ENCODE measurements at regions not wholly inside any gene's neighbourhood (a gene's known extent, or its start where the extent isn't known, plus 50 kb on each side); places are given as distances from the start of the nearest gene placed in this dataset.

GRCh38 chr10:130471486-130471885 lies 335.3 kb downstream of the GLRX3 start:
- no peak for DNase-seq

GRCh38 chr10:130472236-130472635 lies 336.0 kb downstream of the GLRX3 start:
- no peak for DNase-seq

DNA sequence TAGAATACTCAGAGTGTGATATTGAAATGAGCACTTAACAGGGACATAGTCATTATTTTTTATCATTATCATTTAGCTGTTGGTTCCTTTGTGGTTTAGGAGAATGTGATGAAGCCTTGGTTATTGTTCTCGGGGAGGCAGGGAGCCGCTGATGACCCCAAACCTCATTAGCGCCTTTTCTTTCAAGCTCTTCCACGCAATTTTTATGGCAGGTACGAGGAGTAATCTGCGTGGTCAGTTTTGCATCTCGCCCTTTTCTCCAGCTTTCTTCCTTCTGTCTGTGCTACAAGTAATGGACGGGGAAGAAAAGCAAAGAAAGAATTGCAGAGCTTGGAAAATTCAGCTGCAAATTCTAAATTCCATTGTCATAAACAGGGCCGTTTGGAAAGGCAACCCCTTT lies 338.4 kb downstream of the GLRX3 start:
- DNase-seq = no peak

GRCh38 chr10:130477360-130477759 lies 341.2 kb downstream of the GLRX3 start:
- DNase-seq = no peak

GRCh38 chr10:130479146-130479545 lies 343.0 kb downstream of the GLRX3 start:
- DNase-seq = no peak

DNA sequence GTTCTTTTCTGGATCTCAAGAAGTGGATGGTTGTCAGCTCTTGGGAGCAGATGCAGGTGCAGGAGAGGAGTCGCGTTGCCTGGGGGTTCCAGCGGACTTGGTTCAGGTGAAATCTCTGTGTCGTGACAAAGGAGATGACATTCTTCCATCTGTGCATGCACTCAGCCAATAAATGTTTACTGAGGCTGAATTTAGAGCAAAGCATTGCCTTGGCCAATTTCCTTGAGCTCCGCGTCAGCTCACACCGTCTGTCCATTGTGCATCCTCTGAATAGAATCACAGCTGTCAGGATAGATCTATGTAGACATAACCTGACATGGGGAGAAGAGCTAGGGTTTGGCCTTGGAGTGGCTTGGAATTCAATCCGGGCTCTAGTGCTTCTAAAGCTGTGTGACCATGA lies 343.7 kb downstream of the GLRX3 start:
- DNase-seq = no peak

DNA sequence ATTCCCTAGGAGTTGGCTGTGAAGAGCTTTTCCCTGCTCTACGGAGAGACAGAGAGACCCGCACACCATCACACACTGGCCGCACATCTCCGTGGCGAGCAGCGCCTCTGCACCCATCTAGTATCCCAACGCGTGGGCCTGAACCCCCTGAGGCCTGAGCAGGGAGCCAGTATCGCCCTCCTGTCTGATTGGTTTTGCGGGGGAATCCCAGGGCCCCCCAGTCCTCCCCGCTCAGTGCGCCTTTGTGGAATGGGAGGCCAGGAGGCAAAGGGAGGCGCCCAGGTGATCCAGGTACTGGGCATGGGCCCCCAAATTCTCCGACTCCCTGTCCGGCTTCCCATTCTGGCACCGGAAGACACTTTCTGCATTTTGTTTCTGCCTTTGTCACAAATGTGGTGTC lies 344.3 kb downstream of the GLRX3 start:
- no peak for DNase-seq

- no peak for DNase-seq
Measured at GRCh38 chr10:130481076-130481930, 345.1 kb downstream of the GLRX3 start.

- no peak for DNase-seq
Measured at GRCh38 chr10:130481936-130482335, 345.7 kb downstream of the GLRX3 start.

DNA sequence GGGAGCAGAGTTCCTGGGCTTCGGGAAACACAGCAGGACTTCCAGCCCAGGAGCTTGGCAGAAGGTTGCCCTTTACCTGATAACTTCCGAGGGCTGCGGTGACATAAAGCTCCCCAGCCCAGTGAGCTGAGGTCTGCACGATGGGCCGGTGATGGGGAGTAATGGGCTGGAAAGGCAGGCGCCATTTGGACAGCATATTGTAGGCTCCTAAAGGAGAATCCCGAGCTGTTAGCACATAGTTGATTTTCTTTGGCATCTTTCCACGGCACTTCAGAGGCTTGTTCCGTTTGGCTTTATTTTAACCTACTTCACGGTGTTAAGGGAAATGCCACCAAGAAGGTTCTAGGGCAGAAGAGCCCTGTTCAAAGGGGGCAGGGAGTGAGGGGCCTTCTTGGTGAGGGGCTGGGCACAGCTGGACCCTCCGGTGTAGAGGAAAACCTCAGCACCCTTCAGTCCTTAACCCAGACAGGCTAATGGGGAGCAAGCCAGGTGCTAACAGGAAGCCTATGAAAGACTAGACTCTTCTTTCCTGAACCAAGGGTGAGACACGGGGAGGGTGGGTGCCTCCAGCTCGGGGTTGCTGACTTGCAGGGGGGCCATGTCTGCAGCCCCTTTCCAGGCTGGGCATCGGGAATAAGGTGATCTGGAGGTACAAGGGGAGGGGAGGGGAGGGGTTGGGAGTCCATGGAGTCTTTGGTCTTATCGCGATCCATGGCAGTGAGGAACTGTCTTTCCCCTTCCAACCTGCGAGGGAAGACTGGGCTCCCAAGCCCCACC lies 347.7 kb downstream of the GLRX3 start:
- no peak for DNase-seq

GRCh38 chr10:130484468-130485180 lies 348.4 kb downstream of the GLRX3 start:
- no peak for DNase-seq

DNA sequence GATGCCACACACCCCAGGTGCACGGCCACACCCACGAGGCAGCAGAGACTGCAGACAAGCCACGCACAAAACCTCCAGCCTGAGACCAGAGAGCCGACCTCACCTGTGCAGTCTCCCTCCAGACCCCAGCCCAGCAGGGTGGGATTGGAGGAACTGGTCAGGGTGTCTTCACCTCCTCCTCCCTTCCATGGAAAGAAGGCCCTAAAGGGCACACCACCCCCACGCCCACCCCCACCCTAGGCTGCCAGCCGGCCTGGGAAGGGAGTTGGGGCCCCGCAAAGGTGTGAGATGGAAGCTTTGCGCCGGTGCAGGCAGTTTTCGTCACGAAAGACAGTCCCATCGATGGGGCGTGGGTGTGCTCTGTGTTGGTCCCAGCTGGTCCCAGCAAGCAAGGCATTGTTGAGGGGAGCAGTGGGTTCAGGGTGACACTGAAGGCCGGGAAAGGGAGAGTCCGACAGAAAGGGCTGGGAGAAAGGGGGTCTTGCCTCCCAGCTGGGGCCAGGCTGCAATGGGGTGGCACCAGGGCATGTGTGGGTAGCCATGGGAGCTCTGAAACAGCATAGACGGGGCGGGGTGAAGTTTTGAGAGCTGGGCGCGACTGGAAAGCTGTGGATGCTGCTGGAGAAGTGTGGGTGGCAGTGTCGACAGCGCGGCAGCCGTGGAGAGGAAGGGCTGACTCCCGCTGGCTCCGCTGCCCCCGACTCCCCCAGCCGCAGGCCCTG lies 349.2 kb downstream of the GLRX3 start:
- no peak for DNase-seq

- DNase-seq = no peak
Measured at GRCh38 chr10:130485958-130486895, 350.0 kb downstream of the GLRX3 start.

DNA sequence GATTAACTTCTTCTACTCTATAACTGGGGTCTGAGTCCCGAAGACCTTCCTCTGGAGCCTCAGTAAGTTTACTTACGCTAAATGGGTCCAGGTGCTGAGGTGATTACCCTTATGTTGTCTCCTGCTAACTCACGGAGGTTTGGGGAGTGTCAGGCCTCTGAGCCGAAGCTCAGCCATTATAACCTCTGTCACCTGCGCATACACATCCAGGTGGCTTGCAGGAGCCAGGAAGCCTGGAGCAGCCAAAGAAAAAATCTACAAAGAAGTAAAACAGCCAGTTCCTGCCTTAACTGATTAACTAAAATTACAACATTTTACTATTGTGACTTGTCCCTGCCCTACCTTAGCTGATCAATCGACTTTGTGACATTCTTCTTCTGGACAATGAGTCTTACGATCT lies 350.7 kb downstream of the GLRX3 start:
- DNase-seq = no peak

DNA sequence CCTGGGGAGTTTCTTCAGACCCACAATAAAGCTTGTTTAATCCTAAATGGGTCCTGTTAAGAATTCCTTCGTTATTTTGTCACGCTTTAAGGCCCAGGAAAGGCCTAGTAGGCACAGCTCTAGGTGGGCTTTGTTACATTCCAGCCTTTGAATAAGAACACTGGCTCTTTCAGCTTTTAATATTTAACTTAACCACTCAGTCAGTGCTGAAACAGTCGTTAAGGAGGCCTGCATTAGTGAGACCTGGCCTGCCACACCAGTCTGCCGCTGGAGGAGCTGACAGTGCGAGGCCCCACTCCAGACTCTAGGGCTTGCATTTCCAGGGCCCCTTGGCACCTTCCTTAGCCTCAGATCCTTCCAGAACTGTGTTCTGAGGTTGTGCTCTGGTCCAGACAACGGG lies 351.4 kb downstream of the GLRX3 start:
- no peak for DNase-seq

- DNase-seq = no peak
Measured at GRCh38 chr10:130489891-130490290, 353.7 kb downstream of the GLRX3 start.

GRCh38 chr10:130491011-130491692 lies 355.0 kb downstream of the GLRX3 start:
- no peak for DNase-seq

DNA sequence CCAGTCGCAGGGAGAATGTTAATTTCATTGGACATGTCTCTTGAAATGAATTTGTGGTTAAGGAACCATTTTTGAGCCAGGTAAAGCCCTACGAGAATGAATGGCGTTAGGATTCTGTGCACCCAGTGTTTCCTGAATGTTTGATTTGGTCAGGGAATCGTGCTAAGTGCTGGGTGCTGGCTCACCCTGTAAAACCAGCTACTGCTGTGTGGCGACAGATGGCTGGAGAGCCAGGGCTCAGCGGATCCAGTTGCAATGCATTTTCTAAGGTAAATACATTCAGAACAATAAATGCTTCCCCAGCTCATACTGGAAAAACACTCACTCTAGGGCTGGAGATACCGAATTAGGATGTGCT lies 355.5 kb downstream of the GLRX3 start:
- DNase-seq = no peak

DNA sequence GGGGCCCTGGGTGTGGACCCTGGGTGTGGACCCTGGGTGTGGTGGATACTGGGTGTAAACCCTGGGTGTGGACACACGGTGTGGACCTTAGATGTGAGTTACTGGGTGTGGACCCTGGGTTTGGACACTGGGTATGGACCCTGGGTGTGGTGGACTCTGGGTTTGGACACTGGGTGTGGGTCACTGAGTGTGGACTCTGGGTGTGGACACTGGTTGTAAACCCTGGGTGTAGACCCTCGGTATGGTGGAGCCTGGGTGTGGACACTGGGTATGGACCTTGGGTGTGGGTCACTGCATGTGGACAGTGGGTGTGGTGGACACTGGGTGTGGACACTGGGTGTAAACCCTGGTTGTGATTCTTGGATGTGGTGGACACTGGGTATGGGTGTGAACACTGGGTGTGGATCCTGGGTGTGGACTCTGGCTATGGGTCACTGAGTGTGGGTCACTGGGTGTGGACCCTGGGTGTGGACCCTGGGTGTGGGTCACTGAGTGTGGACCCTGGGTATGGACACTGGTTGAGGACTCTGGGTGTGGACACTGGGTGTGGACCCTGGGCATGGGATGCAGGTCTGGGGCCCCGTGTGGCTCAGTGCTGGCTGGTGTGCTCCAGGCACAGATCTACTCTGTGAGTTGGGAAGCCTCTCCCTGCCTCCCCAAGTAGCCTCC lies 356.2 kb downstream of the GLRX3 start:
- no peak for DNase-seq

GRCh38 chr10:130493021-130493420 lies 356.8 kb downstream of the GLRX3 start:
- DNase-seq = no peak
